Upper lobe of left lung (tissue), 4 donors: ENCODE measurements at regions not wholly inside any gene's neighbourhood (a gene's known extent, or its start where the extent isn't known, plus 50 kb on each side); places are given as distances from the start of the nearest gene placed in this dataset.

Source experiments
- POLR2A ChIP-seq, 4 donors: fragments of 450-650 bp; IDR thresholded peaks; one replicate each; pipeline ENCODE4 v1.5.1; 2016 to 2017; ENCODE audit warnings: antibody characterized with exemption in 4 of 4, mild to moderate bottlenecking in 2 of 4
- POLR2AphosphoS5 ChIP-seq, 2 donors: sonication (generic); formaldehyde crosslinking; IDR thresholded peaks; one replicate each; pipeline ENCODE4 v1.5.1; 2017; ENCODE audit warnings: antibody characterized with exemption in 2 of 2
- TF ChIP-seq, protein P1 (sequence below), 6 experiments: fragments of 450-650 bp in 4 of 6; fragments of 200-600 bp in 2 of 6; sonication (generic) in 2 of 6; IDR thresholded peaks; one replicate each; pipeline ENCODE4 v1.5.1; 2016 to 2019; ENCODE audit warnings: antibody characterized with exemption in 6 of 6

DNA sequence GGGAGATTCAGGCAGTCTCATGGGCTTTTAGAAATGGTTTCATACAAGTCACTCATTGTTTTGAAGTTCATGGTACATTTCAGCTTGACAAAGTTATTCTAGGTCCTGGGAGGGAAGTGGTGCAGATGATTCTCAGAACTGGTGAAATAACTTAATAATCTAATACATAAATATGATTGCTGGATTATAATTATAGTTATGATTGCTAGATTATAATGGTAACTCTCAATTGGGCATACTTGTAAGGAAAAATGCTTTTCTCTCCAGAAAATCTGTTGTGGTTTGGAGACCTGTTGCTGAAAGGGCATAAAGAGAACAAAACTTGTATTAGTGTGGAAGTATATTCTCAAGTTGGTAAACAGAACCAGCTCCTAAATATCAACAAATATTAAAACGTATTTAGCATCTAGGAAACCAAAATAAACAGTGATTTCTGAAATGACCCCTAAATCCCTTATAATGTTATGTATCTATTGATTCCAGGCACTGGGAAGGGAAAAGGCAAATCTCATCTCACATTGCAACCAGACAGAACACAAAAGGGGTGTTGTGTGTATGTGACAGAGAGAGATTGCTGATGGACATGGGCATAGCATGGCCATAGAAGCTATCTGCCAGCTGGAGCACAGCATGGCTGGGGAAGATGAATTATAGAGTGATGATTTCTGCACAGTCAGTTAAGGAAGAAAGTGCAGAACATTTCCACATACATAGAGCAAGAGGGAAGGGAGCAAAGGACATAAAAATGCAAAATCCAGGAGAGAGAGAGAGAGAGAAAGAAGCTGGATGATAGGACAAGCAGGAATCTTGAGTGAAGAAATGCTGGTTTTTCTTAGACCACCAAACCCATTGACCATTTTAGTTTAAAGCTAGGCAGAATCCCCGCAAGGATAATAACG lies 87.1 kb upstream of the FRY start:
- TF ChIP-seq, protein P1, sequence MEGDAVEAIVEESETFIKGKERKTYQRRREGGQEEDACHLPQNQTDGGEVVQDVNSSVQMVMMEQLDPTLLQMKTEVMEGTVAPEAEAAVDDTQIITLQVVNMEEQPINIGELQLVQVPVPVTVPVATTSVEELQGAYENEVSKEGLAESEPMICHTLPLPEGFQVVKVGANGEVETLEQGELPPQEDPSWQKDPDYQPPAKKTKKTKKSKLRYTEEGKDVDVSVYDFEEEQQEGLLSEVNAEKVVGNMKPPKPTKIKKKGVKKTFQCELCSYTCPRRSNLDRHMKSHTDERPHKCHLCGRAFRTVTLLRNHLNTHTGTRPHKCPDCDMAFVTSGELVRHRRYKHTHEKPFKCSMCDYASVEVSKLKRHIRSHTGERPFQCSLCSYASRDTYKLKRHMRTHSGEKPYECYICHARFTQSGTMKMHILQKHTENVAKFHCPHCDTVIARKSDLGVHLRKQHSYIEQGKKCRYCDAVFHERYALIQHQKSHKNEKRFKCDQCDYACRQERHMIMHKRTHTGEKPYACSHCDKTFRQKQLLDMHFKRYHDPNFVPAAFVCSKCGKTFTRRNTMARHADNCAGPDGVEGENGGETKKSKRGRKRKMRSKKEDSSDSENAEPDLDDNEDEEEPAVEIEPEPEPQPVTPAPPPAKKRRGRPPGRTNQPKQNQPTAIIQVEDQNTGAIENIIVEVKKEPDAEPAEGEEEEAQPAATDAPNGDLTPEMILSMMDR (IDR thresholded peaks at IDR 0.05) = no peak
- no peak for TF ChIP-seq POLR2A (IDR thresholded peaks at IDR 0.05)
- no peak for TF ChIP-seq POLR2AphosphoS5 (IDR thresholded peaks at IDR 0.05)
